ENCODE measurements at regions not wholly inside any gene's neighbourhood (a gene's known extent, or its start where the extent isn't known, plus 50 kb on each side); places are given as distances from the start of the nearest gene placed in this dataset.
"Not testable (repeated sequence)": the region's sequence is repeated elsewhere in the genome, so short reads cannot be mapped to it uniquely, and the experiment has no call there.

GRCh38 chr9:63784421-63784820 is 1500.6 kb downstream of the FOXD4L5 start:
- not testable (repeated sequence) for TF ChIP-seq CTCF (IDR thresholded peaks at IDR 0.05; ENCODE audit: low read length); EZH2 (IDR thresholded peaks at IDR 0.05; ENCODE audit: borderline replicate concordance, low read length)
